OCI-M2 (cell line): ENCODE measurements at regions not wholly inside any gene's neighbourhood (a gene's known extent, or its start where the extent isn't known, plus 50 kb on each side); places are given as distances from the start of the nearest gene placed in this dataset.
"Not testable (repeated sequence)": the region's sequence is repeated elsewhere in the genome, so short reads cannot be mapped to it uniquely, and the experiment has no call there.

ENCODE experiments used
- DNase-seq: peaks from one replicate; lab custom pipeline; 2025; ENCODE audit not compliant: unreplicated experiment; lab: John Stamatoyannopoulos, UW

GRCh38 chr10:10017716-10018115, 1000.0 kb upstream of the CELF2 start:
- no peak for DNase-seq

DNA sequence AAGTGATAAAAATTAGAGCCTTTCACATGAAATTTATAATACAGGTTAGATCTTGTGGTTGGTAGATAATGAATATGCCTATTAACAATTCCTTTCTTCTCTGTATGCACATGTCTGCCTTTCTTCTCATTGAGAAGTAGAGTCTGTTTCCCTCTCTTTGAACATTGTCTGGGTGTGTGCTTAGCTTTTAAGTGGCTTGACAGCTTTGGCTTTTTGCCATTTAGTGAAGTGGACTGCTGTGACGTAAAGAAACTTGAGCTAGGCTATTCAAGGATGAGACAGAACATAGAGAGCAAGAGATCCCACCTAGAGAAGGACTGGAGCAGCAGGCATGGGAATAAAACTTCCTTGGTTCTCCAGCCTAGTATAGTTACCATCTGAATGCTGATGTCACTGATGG, 996.7 kb upstream of the CELF2 start:
- DNase-seq: no peak

DNA sequence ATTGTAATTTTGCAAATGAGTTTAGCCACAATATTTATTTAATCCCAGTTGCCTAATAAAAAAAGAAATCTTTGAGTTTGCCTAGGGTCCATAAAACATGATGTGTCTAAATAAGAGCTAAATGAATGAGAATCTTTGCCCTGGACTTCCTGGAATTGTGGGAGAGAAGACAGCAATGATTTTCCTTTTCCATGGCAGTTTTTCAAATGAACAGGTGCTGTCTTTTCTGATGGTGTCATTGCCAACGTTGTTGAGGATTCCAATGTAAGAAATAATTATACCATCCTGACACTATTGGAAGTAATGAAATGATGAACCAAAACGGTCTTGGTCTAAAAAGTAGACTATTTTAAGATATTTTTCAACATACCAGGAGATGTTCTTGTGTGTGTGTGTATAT, 984.7 kb upstream of the CELF2 start:
- no peak for DNase-seq

DNA sequence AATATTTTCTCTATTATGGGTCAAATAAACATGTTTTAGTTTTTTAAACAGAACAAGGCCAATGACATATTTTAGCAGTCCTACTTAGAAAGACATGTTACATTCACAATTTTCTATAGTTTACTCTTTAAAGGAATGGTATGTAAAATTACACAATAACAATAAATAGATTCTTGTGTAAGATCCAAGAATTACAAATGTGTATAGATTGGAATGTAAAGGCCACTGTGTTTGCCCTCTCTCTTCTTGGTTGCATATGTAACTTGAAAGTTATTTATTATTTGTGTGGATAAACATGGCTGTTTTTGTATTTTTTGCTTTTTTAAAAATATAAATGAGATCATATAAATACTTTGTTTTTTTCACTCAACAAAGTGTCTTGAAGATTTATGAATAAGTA, 979.3 kb upstream of the CELF2 start:
- no peak for DNase-seq

GRCh38 chr10:10039595-10039994, 978.1 kb upstream of the CELF2 start:
- no peak for DNase-seq

- DNase-seq: no peak
These were observed 974.6 kb upstream of the CELF2 start for GRCh38 chr10:10043083-10043482.

GRCh38 chr10:10044922-10045764, 972.5 kb upstream of the CELF2 start:
- DNase-seq: no peak

DNA sequence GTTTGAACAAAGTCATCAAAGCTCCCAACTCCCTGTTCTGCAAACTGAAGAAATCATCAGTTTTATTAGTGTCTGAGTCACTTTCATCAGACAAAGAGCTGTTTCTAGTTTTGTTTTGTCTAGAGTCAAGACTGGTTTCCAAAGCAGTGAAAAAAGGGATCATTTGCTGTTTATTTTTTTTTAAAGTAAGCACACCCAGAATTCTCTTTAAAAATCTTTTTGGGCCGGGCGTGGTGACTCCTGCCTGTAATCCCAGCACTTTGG, 972.0 kb upstream of the CELF2 start:
- DNase-seq: no peak

- DNase-seq: no peak
These were observed 970.2 kb upstream of the CELF2 start for GRCh38 chr10:10047426-10047825.

DNA sequence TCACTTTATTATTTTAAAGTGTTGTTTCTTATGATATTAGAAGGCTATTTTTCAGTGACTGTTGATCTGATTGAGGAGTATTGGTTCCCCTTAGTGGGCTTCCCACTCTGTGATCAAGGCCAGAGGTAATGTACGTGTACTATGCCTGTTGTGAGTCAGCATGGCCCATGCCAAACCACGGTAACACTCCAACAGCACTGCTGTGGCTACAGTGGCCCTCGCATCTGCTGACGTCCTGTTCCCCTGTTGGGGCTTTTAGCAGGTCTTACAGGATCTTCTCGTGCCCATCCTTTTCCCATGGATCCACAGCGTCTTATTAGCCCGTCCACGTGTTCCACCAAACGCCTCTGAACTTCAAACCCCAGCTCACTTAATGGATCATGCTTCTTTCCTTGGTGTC, 964.6 kb upstream of the CELF2 start:
- no peak for DNase-seq

DNA sequence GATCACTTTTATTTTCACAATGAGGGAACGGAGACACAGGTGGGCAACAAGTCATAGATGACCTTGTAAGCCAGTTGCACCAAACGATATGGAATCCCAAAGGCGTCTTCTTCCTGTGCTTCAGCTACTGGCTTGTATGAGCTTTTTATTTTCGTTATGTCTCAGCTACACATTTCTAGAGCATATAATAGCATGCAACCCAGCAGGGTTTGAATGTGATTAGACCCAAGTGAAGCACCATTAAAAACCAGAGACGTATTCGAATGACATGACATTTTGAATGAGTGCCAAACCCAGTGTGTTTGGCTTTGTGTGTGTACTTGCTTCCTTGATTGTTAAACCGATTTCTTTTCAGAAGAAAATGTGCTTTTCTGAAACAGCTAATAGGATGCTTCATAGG, 963.2 kb upstream of the CELF2 start:
- no peak for DNase-seq

GRCh38 chr10:10055656-10056442, 961.8 kb upstream of the CELF2 start:
- no peak for DNase-seq

GRCh38 chr10:10056961-10057360, 960.7 kb upstream of the CELF2 start:
- no peak for DNase-seq

DNA sequence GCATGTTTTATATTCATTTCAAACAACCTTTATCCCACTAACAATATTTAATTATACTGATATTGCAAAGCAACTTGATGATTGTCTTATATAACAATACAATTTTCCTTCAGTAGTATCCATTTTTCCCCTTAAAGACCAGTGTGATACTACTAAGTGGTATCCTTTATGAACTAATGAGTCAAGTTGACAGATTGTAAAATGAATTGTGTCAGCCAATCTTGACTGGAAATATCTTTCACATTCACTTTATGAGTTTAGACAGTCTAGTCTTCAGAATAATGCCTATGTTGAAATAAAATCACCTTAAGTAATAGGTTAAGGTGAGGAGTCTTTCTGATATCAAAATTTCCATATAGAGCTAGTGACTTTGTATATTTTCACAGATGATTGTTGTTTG, 950.0 kb upstream of the CELF2 start:
- DNase-seq: no peak

DNA sequence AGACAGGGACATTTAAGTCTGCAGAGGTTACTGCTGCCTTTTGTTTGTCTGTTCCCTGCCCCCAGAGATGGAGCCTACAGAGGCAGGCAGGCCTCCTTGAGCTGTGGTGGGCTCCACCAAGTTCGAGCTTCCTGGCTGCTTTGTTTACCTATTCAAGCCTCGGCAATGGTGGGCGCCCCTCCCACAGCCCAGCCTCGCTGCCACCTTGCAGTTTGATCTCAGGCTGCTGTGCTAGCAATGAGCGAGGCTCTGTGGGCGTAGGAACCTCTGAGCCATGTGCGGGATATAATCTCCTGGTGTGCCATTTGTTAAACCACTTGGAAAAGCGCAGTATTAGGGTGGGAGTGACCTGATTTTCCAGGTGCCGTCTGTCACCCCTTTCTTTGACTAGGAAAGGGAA, 942.8 kb upstream of the CELF2 start:
- DNase-seq: not testable (repeated sequence)

- DNase-seq: no peak
These were observed 939.2 kb upstream of the CELF2 start for GRCh38 chr10:10078446-10078845.

GRCh38 chr10:10092581-10092980, 925.1 kb upstream of the CELF2 start:
- no peak for DNase-seq

DNA sequence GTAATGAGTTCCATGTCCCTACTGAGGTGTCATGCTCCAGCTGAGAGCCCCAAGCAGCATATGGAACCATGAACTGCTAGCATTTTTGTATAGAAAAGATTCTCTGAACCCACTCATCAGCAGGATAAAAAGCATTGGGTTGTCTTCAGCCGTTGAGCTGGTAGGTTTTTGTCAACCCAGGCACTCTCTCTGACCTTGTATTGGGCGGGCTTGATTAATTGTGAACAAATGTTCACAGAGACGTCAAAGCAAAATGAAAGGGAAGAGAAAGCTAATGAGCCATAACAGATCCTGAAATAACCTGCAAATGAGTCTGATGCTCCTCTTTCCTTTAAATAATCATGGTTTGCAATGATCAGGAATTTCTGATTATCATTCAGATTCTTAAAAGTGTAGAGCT, 924.7 kb upstream of the CELF2 start:
- DNase-seq: no peak

GRCh38 chr10:10094691-10095090, 923.0 kb upstream of the CELF2 start:
- DNase-seq: no peak

GRCh38 chr10:10096296-10096695, 921.4 kb upstream of the CELF2 start:
- no peak for DNase-seq

DNA sequence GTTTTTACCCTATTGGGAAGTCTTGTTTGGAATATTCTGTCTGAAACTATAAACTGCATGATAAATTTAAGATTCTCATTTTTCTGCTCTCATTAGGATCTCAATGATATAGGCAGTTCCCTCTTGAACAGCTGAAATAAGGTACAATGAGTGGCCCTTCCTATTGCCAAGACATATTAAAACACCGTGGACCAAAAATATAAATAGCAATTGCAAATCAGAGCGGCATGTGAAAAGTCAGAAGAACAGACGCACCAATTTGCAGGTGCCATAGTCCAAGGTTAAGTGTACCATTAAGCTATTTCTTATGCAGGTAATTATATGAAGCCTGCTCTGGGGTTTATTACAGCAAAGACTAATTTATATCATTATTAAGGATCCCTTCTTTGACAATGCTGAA, 920.8 kb upstream of the CELF2 start:
- DNase-seq: no peak

- no peak for DNase-seq
These were observed 916.6 kb upstream of the CELF2 start for GRCh38 chr10:10101106-10101505.
